GM18498 (cell line): ENCODE measurements at regions not wholly inside any gene's neighbourhood (a gene's known extent, or its start where the extent isn't known, plus 50 kb on each side); places are given as distances from the start of the nearest gene placed in this dataset.
A peak's percentile ranks its signal among the peaks of the same experiment; 100 is the strongest.
"Not testable (repeated sequence)": the region's sequence is repeated elsewhere in the genome, so short reads cannot be mapped to it uniquely, and the experiment has no call there.

Experiments
- ATAC-seq: cut with Tn5 transposase; IDR thresholded peaks from one replicate; pipeline ENCODE4 v1.9.1; 2021; ENCODE audit warnings: mild to moderate bottlenecking, moderate library complexity; ENCODE audit not compliant: unreplicated experiment

GRCh38 chr3:66552846-66553245 lies 52.0 kb upstream of the LRIG1 start:
- ATAC-seq = no peak

DNA sequence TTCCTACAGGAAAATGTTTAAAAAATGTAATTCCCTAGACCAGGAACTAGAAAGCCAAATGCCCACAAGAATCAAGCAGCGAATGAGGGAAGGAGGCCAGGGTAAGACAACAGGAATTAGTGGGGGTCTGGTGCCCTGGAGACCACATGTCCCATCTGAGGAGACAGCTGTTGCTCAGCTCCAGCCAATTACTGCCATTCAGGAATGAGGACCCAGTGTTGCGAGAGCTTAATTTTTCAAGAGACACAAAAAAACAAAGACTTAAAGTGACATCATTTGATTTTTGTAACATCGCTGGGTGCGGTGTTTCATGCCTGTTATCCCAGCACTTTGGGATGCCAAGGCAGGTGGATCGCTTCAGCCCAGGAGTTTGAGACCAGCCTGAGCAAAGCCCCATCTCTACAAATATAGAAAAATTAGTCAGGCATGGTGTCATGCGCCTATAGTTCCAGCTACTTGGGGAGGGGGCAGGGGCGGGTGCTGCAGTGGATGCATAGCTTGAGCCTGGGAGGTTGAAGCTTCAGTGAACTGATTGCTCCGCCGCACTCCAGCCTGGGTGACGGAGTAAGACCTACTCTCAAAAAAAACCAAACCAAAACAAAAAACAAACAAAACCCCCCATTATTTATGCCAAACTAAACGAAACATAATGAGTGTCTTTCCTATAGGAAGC lies 52.8 kb upstream of the LRIG1 start:
- no peak for ATAC-seq

DNA sequence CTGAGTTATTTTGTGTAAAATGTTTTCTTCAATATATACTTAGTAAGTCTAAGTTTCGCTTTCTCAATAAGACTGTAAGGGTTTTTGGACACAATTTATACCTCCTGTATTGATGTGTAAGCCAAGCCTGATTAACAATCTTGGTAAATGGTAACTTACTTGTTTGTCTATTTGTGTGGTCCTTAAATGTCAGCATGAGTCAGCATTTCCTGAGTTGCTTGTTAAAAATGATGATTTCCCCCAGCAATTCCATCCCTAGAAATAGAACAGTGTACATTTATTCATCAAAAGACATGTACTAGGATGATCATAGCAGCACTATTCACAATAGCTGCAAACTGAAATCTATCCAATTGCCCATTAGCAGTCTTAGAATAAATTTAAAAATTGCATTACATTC lies 53.4 kb upstream of the LRIG1 start:
- ATAC-seq = no peak

DNA sequence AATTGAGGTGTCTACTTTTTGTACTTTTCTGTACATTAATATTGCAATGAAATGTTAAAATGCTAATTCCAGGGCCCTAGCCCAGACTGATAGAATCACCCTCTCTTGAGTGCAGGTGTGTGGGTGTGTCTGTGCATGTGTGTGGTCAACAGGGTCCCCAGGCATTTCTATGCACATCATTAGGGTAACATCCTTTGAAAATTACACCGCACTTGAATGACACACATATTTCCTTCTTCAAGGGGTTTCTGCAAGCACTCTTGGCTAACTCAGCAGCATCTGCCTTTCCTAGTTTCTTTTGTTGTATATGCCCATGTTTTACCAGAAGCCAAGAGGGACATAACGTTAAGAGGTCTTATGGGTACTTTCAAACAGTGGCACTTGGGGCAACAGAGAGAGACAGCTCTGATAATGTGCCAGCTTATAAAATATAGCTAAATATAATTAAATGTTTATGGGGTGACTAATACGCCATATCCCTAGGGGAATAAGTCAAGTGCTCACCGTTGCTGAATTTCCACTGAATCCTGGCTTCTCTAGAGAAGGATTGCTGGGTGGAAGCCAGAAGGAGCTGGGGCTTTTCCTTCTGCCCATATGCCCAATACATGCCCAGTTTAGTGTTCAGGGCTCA lies 54.5 kb upstream of the LRIG1 start:
- ATAC-seq = no peak

DNA sequence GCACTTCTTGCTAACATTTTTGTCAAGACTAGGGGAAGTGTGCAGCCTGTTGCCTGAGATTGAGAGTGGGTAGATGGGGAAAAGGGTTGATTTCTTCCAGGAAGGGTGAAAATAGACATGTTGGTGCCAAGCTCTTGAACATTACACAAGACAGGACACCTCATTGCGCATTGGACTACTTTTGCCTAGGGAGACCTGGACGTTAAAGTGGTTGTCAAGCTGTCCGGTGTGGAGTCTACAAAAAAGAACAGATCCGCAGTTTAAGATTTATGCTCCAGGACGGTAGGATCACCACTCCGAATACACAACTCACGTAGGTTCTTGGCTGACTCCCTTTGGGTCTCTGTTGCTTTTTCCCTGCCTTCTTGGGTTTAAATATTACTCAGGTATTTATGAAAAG lies 56.3 kb upstream of the LRIG1 start:
- ATAC-seq = no peak

DNA sequence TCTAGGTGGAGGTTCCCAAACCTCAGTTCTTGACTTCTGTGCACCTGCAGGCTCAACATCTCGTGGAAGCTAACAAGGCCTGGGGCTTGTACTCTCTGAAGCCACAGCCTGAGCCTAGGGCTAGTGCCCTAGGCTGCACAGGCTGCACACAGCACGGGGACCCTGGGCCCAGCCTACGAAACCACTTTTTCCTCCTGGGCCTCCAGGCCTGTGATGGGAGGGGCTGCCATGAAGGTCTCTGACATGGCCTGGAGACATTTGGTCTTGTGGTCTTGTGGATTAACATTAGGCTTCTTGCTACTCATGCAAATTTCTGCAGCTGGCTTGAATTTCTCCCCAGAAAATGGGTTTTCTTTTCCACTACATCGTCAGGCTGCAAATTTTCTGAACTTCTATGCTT lies 59.1 kb upstream of the LRIG1 start:
- ATAC-seq = not testable (repeated sequence)

DNA sequence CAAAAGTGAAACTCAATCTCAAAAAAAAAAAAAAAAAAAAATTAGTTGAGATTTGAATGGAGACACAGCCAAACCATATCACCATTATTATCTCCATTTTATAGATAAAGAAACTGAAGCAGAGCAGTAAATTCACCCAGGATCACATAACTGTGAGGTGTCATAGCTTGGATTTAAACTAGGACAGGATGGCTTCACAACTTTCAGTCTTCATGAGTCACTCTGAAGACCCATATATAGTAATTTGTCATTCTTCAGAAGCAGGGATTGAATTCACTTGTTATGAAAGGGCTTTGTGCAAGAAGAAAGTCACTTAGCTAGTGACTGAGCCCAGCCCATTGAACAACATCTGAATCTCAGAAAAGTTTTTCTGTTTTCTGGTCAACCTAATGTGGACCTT lies 60.5 kb upstream of the LRIG1 start:
- ATAC-seq = no peak

- no peak for ATAC-seq
These were observed 64.5 kb upstream of the LRIG1 start for GRCh38 chr3:66565301-66565700.

- no peak for ATAC-seq
These were observed 66.3 kb upstream of the LRIG1 start for GRCh38 chr3:66567077-66567476.

DNA sequence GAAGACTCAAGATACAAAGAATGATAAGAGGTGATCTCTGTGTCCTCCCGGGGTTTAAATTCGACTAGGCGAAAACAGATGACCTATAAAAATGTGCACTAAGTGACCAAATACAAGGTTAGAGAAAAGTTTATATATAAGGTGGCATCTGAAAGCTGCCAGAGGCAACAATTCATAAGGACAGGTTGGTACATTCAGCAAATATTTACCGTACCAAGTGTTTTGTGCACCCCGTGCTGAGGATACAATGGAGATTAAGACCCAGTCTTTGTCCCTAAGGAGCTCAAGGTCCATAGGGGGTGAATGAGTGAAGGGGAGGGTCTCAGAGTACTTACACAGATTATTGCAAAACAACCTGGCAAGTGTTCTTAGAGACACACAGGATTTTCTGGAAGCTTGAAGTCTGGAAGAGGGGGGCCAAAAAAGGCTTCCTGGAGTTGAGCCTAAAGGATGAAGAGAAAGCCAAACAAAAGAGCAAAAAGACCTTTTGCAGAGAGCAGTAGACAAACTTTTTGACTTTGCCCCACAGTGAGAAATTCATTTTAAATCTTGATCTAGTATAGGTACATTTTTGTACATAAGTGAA lies 71.4 kb upstream of the LRIG1 start:
- no peak for ATAC-seq

GRCh38 chr3:66572938-66573710 lies 72.3 kb upstream of the LRIG1 start:
- peak; percentile 46 for ATAC-seq

- no peak for ATAC-seq
These were observed 73.3 kb upstream of the LRIG1 start for GRCh38 chr3:66574091-66574490.

DNA sequence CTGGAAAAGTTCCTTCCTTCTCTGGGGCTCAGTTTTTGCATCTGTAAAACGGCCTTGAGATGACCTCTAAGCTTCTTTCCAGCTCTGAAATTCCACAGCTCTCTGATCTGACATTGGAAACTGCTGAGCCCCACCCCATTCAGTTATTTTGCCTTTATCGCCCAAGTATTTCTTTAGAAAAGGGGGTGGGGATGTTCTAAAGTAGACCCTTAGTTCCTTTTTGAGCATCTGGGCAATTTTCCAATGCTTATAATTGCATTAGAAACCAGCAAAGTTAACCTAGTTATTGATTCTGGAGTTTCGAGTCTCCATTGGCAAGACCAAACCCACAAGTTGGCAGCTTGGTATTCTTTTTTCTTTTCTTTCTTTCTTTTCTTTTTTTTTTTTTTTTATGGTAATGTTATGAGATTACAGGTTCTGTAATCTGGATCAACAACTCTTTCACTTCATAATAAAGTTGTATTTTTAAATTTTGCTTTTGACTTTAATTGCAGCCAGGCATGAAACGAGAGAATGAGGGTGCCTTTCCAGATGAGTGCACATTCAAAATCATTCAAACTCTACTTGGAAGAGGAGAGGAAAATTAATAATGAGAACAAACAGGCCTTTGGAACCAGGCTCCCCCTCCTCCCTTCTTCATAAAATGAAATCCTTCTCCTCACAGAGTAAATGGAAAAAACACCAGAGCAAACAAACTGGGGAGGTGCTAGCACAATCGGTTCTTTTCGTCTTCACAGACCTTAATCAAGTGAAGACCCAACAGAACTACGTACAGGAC lies 76.8 kb upstream of the LRIG1 start:
- ATAC-seq = no peak

GRCh38 chr3:66581256-66581655 lies 80.4 kb upstream of the LRIG1 start:
- ATAC-seq = no peak

DNA sequence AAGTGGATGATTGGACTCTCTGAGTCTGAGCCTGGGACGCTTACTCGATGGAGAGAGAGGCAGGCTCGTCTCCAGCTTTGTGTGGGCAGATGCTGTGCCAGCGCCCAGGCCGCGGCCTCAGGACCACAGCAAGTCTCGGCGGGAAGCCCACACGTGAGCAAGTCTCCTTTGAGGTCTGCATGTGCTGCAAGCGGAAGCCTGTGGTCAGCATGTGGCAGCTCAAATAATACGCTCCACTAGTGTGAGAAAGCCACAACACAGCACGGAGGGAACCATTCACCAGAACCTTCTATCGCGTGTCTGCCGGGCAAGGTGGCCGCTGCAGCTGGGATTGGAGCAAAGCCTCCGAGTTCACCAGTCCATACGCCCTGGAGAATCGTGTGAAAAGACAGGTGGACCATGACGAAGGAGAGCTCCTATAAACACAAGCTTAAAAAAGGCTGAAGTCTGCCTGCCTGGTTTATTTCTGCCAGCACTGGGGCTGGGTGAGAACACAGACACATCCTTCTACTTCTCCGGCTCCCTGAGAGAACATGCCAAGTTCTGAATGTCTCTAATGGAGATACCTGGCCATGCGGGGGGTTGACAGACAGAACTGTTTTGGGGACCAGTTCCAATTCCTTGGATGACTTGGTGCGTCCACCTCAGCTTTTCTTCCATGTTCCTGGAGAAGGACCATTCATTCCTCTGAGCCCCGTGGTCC lies 82.0 kb upstream of the LRIG1 start:
- peak; percentile 96 for ATAC-seq

DNA sequence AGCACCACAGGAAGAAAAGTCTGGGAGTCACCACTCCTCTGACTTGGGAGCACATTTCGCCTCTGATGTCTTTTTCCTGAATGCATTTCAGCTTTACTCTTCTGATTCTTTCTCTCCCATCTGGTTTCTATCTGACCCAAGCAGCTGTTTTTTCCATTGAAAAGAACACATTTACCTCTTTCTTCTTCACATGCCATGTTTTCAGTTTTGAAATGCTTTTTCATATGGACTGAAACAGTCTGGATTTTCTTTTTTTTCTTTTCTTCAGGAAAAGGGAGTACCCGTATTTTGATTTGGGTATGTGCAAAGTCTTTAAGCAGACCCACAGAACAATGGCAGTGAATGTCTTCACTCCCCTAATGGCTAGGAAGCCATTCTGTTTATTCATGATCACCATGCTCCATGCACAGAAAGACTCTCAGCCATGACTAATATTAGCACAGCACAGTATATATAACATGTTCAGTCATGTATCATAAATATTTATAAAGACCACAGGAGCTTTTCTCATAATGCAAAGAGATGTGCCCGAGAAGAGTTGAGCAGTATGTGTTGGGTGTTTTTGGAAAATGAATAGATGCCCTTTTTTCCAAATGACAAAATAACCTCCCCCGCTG lies 82.7 kb upstream of the LRIG1 start:
- no peak for ATAC-seq

- no peak for ATAC-seq
These were observed 84.8 kb upstream of the LRIG1 start for GRCh38 chr3:66585520-66586095.

DNA sequence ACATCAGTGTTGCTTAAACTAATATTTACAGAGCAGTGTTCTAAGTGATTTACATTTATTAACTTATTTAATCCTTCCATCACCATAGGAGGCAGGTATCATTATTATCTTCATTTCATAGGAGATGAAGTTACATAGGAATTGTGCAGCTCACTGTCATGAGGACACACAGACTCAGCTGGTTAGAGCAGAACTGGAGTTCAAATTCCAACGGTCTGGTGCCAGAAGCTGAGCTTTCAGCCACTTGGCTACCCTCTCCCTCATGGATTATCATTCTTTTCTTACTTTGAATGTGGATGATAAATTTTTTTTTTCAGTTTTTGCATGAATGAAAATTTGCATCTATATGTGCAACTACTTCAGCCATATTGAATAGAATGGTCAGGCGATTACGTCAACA lies 86.0 kb upstream of the LRIG1 start:
- no peak for ATAC-seq

DNA sequence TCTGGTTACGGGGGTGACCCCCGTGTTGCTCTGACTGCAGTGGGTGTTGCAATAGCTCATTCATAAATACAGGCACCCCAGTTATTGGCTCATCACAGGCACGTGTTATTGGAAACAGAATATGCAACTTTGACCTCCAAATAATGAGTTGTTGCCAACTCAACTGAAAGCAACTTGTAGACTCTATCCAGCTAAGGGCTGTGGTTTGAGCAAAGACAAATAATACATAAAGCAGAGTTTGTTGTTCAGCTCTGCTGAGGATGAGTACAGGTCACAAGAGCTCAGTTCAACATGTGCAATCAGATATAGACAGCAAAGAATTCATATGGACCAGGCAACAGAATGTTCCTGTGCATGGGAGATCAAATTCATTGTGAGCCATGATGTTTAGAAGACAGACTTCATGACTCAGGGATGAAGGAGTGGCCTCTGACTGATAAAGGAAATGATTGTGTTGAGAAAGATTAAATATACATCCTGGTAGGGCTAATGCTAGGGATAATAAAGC lies 87.6 kb upstream of the LRIG1 start:
- no peak for ATAC-seq
